Sigmoid colon (tissue), 4 donors: ENCODE measurements at regions not wholly inside any gene's neighbourhood (a gene's known extent, or its start where the extent isn't known, plus 50 kb on each side); places are given as distances from the start of the nearest gene placed in this dataset.

Source experiments
- EP300 ChIP-seq, 4 donors: sonication (generic); formaldehyde crosslinking; IDR thresholded peaks; one replicate each; pipeline ENCODE4 v1.6.1; 2017; ENCODE audit warnings: antibody characterized with exemption in 4 of 4
- POLR2A ChIP-seq, 2 donors: fragments of 450-650 bp; IDR thresholded peaks; one replicate each; pipeline ENCODE4 v1.6.1; 2016; ENCODE audit warnings: antibody characterized with exemption in 2 of 2, mild to moderate bottlenecking in 2 of 2, moderate library complexity in 2 of 2
- POLR2AphosphoS5 ChIP-seq, 4 donors: sonication (generic); formaldehyde crosslinking; IDR thresholded peaks; one replicate each; pipeline ENCODE4 v1.6.1; 2017; ENCODE audit warnings: antibody characterized with exemption in 4 of 4
- TF ChIP-seq, protein P1 (sequence below), 4 experiments: fragments of 450-650 bp in 3 of 4; fragments of 200-600 bp in 1 of 4; IDR thresholded peaks; one replicate each; pipeline ENCODE4 v1.5.1; 2016 to 2019; ENCODE audit warnings: antibody characterized with exemption in 4 of 4, mild to moderate bottlenecking in 3 of 4, moderate library complexity in 2 of 4

DNA sequence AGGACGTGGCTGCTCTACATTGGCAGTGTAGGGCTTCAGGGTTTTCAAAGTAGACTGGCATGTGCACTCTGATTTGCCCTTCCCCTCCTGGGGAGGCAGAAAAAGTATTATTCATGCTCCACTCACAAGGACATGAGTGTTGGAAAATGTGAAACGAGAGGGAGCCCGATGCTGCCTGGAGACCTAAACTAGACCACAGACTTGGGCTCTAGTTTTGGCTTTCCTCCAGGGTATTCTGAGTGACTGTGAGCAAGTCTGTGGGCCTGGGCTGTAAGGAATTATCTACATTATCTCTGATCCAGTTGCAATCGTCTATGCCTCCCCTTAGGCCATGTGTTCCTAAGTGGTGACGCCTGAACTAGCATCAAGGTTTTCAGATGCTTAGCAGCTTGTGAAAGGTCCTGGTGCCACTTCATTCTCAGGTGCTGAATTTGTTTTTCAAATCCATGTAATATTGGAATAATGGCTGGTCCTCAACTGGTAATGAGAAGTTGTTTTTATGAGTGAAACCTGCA lies 55.0 kb downstream of the MRPL57 start:
- TF ChIP-seq, protein P1, sequence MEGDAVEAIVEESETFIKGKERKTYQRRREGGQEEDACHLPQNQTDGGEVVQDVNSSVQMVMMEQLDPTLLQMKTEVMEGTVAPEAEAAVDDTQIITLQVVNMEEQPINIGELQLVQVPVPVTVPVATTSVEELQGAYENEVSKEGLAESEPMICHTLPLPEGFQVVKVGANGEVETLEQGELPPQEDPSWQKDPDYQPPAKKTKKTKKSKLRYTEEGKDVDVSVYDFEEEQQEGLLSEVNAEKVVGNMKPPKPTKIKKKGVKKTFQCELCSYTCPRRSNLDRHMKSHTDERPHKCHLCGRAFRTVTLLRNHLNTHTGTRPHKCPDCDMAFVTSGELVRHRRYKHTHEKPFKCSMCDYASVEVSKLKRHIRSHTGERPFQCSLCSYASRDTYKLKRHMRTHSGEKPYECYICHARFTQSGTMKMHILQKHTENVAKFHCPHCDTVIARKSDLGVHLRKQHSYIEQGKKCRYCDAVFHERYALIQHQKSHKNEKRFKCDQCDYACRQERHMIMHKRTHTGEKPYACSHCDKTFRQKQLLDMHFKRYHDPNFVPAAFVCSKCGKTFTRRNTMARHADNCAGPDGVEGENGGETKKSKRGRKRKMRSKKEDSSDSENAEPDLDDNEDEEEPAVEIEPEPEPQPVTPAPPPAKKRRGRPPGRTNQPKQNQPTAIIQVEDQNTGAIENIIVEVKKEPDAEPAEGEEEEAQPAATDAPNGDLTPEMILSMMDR (IDR thresholded peaks at IDR 0.05) = no peak
- TF ChIP-seq POLR2A (IDR thresholded peaks at IDR 0.05) = no peak
- no peak for TF ChIP-seq POLR2AphosphoS5 (IDR thresholded peaks at IDR 0.05)
- no peak for TF ChIP-seq EP300 (IDR thresholded peaks at IDR 0.05)
